HG02642 (cell line): ENCODE measurements at regions not wholly inside any gene's neighbourhood (a gene's known extent, or its start where the extent isn't known, plus 50 kb on each side); places are given as distances from the start of the nearest gene placed in this dataset.

Experiments used
- ATAC-seq: cut with Tn5 transposase; IDR thresholded peaks from one replicate; pipeline ENCODE4 v1.9.1; 2021; ENCODE audit warnings: mild to moderate bottlenecking; ENCODE audit not compliant: unreplicated experiment, poor library complexity

GRCh38 chr4:23547601-23548000 is 342.2 kb downstream of the PPARGC1A start:
- no peak for ATAC-seq

GRCh38 chr4:23547096-23547495 is 342.8 kb downstream of the PPARGC1A start:
- ATAC-seq: no peak

GRCh38 chr4:23539969-23540569 is 349.8 kb downstream of the PPARGC1A start:
- ATAC-seq: no peak

DNA sequence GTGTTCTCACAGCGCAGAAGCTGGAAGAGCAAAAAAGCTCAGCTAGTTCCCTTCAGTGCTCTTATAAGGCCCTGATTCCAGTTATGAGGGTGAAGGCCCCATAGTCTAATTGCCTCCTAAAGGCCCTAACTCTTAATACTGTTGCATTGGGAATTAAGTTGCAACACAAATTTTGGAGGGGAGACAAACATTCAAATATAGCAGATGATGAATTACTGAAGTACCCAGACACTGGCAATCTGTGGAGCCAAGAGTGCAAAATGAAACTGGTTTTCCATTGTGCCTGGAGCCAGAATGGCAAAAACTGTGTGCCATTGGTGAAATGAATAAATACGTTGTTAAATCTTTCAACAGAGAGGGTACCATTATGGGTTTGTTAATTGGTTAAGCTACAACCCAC is 356.0 kb downstream of the PPARGC1A start:
- ATAC-seq: no peak

- no peak for ATAC-seq
These were observed 373.1 kb downstream of the PPARGC1A start for GRCh38 chr4:23516716-23517115.

- no peak for ATAC-seq
These were observed 385.8 kb downstream of the PPARGC1A start for GRCh38 chr4:23504083-23504482.

DNA sequence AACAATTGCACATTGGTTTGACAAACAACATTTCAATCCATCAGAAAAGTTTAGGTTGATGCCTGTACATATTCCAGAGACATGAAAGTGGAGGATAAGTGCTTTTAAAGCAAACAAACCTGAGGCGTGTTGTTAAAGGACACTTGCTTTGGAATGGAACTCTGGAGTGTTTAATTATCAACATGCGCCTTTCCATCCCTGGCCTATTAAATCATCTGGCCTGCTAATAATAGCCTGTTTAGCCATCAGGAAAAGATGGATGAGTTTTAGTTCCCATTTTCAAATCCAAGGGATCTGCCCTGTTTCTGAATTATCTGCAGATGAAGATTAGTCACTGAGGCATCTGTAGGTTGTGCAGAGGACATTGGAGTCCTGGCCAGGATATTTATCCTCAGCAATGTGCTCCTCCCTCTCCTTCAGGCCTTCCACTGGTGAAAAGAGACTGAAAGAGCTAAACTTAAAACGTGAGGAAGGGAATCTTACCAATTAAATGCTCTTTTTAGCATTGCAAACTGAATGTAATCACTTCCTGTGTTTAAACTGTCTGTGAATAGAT is 388.9 kb downstream of the PPARGC1A start:
- no peak for ATAC-seq

DNA sequence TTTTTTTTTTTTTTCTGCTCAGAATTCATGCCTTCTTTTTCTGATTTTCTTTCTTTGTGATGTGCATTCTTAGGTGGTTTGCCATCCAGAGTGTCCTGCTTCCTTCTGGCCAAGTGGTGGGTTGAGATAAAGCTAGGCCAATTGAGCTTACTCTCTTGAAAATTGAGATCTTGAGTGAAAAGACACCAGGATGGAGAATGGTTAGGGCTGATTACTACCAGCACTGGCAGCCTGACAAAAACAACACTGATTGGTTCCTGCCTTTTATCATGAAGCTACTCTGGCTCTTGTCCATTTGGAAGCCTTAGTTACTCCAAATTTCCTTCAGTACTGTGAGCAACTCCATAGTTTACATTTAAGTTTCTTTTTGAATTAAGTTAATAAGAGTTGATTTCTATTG is 404.0 kb downstream of the PPARGC1A start:
- no peak for ATAC-seq

GRCh38 chr4:23484689-23485088 is 405.2 kb downstream of the PPARGC1A start:
- ATAC-seq: no peak

DNA sequence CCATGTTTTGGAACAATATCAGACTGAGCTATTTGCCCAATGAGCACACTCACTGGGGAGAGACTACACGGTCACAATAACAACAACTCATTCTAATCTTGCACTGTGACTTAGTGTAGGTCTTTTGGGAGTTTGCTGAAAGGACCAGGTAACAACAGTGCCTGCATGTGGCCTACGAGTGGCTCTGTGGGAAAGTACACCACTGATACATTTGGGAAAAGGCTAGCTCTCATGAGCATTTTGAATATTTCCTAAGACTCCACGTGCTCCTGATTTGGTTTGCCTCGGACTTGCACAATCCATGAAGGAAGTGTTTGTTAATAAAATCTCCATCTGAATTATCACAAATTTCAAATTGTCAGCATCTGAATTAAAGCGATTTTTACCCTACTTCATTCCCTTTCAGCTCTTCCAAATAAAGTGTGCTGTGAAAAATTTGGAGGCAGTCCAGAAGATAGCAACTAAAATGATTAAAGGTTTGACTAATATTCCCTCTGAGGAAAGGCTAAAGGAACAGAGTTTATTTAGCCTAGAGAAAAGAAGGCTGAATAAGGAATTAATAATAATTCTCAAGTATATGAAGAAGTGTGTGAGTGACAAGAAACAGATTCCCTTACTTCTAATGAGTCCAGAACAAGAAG is 406.4 kb downstream of the PPARGC1A start:
- no peak for ATAC-seq

DNA sequence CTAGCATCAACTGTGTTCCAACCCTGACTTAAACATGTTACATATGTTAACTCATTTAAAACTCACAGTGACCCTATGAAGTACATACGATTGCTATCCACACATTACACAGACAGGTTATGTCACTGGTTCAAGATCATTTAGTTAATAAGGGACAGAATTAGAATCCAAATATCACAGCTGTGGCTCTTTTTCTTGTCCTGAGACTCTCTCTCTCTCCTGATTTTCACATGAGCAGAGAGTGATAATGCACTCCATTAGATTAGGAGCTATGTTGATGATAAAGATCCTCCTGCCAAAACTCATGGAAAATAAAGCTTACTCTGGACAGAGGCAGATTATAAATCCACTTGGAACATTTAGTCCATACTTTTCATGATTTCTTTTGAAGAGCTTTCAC is 408.3 kb downstream of the PPARGC1A start:
- no peak for ATAC-seq

GRCh38 chr4:23477905-23478304 is 411.9 kb downstream of the PPARGC1A start:
- ATAC-seq: no peak

- no peak for ATAC-seq
These were observed 413.2 kb downstream of the PPARGC1A start for GRCh38 chr4:23476515-23477090.

DNA sequence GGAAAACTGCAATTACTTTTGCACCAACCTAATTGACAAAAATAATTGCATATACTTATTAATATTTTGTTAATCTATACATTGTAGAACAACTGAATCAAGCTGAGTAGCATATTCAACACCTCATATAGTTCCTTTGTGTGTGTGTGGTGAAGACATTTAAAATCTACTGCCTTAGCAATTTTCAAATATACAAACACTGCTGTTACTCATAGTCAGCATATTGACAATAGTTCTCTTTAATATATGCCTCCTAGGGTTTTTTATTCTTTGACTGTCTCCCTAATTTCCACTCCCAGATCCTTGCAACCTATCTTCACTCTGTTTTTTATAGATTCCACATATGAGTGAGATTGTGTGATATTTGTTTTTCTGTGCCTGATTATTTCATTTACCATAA is 426.8 kb downstream of the PPARGC1A start:
- no peak for ATAC-seq

DNA sequence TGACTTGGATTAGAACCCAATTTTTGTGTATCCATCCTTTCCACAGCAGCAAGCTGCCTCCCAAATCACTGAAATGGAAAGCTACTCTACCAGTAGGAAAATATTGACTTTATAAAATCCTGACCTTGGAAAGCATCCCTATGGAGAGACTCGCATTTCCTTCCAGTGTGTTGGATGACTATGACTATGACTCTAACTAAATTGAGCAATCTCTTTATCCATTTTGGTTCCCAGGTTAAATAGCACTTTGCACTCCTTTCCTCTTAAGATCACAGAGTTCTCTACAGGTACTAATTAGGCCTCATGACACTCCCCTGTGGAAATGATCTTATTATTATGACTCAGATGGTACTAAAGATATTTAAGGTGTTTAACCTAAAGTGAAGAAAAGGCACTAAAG is 431.8 kb downstream of the PPARGC1A start:
- no peak for ATAC-seq

DNA sequence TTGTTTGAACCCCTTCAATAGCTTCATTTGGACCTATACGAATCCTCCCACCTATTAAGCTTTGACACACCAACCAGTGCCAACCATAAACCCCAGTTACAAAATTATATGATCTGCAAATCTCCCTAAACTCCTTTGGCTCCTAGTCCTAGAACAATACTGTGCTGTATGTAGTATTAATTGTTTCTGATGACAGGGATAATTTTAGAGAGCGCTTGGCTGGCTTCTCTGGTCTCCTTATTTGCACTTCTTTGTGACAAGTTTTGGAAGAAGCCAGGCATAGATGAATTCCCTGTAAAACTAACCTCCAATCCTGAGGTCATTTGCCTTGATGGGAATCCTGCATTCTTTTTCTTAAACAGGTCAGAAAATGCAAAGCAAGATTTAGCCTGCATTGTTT is 433.0 kb downstream of the PPARGC1A start:
- no peak for ATAC-seq

DNA sequence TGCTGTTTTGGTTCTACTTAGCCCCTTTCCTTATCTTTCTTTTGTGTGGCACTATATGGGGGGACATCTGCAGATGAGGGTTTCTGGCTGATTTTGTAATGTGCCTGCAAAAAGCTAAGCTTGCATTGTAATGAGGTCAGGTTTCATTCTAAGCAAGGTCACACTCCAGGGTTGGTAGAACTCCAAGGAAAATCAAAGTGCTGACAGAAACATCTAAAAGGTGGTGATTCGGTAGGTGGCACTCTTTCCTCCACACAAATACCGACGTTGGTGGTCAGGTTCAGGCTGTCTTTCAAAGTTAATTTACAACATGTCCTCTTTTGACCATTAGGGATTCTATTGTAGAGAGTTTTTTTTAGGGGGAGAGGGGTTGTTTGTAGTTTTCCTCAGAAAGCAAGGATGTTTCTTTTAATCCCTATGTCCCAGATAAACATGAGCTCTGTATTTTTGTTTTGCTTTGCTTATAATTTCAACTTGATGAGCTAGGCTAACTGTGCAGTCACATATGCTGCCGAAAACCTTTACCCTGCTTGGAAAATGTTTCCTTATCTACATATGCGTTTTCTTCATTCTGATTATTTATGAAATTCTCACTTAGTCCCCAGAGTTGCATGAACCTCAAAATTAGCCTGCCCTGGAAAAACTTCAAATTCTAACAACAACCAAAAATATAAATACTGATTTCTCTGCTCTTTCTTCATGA is 434.2 kb downstream of the PPARGC1A start:
- no peak for ATAC-seq

- ATAC-seq: no peak
These were observed 448.2 kb downstream of the PPARGC1A start for GRCh38 chr4:23441530-23442069.

DNA sequence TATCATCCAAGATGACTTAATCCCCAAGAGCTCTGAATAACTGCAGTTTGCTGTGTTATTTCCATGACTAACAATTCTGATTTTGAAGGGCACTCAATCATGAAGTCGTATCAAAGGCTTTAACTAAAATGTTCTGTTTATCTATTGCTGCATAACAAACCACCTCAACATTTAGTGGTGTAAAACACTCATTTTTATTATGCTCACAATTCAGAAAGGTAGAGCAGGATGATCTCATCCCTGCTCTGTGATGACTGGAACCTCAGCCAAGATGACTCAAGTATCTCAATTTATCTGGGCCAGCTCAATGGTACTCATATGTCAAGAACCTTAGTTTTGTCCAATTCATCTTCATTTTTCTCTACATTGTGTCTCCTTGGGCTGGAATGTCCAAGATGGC is 451.1 kb downstream of the PPARGC1A start:
- ATAC-seq: no peak

DNA sequence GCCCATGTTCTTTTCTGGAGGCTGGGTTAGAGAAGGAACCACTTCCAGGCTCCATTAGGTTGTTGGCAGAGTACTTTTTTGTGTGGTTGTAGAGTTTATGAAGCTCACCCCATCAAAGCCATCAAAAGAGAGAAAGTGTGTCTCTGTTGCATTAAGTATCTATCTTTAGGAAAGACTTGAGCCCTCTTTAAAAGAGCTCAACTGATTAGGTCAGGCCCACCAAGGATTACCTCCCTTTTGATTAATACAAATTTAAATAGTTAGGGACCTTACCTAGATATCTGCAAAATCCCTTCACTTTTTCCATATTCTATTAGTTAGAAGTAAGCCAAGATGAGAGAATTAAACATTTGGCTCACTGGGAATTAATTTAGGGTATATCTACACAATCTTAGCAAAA is 460.4 kb downstream of the PPARGC1A start:
- no peak for ATAC-seq

GRCh38 chr4:23425570-23425969 is 464.3 kb downstream of the PPARGC1A start:
- no peak for ATAC-seq
